ENCODE measurements at regions not wholly inside any gene's neighbourhood (a gene's known extent, or its start where the extent isn't known, plus 50 kb on each side); places are given as distances from the start of the nearest gene placed in this dataset.

- TF ChIP-seq POLR2A (IDR thresholded peaks at IDR 0.05): no peak
- TF ChIP-seq CTCF (IDR thresholded peaks at IDR 0.05): no peak
- TF ChIP-seq POLR2AphosphoS5 (IDR thresholded peaks at IDR 0.05; ENCODE audit: insufficient read depth in 1 of 2, low read depth in 1 of 2): no peak
Observed at GRCh38 chr19:30159636-30160035, 212.5 kb upstream of the ZNF536 start.
